Suppressor macrophage treated with lipopolysaccharide for 1 hour (primary cell): ENCODE measurements at regions not wholly inside any gene's neighbourhood (a gene's known extent, or its start where the extent isn't known, plus 50 kb on each side); places are given as distances from the start of the nearest gene placed in this dataset.
A peak's percentile ranks its signal among the peaks of the same experiment; 100 is the strongest.

Experiments used
- DNase-seq, 3 donors: peaks; one replicate each; pipeline ENCODE4 v3.0.0-alpha.2; 2020 to 2022

GRCh38 chr2:111703759-111704158 is 180.2 kb downstream of the ANAPC1 start:
- DNase-seq, result no peak

DNA sequence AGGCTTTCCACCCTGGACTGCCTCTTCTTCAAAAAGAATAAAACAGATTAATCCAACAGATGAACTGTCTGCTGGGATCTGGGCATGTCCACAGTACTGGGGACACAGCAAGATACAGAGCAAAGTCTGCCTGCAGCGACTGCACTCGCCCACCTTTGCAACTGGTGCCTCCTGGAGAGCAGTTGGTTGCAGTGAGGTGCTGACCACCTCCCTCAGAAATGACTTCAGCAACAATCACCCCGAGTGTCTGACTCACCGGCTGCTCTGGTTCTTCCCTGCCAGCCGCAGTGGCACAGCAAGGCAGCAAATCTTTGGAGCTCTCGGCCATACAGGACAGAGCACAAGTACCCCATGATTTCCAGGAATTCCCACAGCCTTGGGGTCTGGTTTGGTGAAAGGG is 179.7 kb downstream of the ANAPC1 start:
- DNase-seq, result peak; percentile 84 to 88 (median 87)

DNA sequence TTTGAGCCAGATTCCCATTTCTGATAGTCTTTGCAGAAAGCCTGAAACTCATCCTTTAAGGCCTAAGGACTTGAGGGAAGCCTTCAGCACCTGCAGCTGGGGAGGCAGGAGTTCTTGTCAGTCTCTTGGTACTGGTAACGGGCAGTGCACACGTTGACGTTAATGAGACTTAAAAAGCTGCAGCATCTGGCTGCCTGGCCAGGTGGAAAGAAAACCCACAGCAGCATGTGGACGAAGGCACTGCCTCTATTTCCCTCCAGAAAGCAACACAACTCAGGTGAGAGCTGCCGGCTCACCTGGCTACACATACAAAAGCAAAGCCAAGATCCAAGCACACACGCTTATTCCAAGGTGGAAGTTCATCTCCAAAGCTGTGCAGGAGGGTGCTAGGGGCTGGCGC is 178.8 kb downstream of the ANAPC1 start:
- DNase-seq, result no peak

DNA sequence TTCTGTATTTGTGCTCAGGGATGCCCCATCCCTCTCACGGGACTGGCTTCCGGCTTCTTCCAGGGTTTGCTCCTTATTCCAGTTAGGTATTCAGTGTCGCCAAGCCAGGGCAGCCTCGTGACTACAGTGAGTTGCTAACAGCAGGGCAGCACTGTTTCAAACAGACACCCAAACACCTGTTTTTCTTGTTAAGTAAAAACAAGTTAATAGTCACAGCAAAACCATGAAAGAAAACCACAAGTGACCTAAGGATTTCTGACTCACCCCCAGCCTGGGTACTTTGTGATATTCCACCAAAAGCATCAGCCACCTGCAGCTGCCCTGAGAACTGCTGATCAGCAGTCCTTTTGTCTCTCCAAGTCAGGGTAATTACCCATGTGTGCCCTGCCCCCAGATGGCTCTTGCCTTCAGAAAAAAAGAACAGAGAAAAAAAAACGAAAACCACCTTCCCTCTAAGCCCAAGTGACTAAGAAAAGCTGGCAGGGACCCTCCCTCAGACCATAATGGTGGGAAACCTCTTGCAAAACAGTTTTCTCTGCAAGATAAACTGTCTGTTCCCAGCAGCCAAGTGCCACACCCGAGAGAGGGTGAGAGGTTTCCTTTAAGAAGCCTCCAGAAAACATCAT is 178.2 kb downstream of the ANAPC1 start:
- DNase-seq, result peak; percentile 44 to 63 (median 52)

- no peak for DNase-seq
Measured at GRCh38 chr2:111706481-111707001, 177.5 kb downstream of the ANAPC1 start.

GRCh38 chr2:111707700-111708099 is 176.3 kb downstream of the ANAPC1 start:
- DNase-seq, result no peak

DNA sequence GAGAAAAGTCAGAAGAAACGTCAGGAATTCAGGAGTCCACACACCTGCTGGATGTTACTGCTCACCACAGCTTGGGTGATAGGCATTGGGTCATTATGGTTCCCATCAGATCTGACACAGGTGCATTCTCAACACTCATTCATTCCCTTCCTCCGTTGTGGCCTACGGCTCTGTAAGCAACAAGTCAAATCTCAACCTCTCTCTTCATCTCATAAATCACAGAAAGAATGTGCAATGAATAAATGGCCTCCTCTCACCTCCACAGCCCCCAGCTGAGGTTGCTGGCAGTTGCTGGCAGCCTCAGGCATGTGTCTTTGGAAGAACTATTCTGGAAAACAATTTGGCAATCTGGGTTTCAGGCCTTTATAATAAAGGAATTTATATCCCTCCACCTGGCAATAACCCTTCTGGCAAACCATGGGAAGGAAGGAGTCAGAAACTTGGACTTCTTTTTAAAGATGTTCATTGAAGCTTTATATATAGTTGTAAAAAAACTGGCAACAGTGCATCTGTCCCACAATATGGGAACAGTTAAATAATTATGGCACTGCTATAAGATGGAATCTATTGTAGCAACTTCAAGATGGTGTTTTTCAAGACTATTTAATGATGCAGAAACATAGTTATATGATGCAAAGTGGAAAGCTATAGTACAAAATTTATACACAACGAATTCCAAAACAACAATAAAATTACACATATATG is 175.4 kb downstream of the ANAPC1 start:
- DNase-seq, result no peak

GRCh38 chr2:111709321-111709720 is 174.7 kb downstream of the ANAPC1 start:
- DNase-seq, result no peak

DNA sequence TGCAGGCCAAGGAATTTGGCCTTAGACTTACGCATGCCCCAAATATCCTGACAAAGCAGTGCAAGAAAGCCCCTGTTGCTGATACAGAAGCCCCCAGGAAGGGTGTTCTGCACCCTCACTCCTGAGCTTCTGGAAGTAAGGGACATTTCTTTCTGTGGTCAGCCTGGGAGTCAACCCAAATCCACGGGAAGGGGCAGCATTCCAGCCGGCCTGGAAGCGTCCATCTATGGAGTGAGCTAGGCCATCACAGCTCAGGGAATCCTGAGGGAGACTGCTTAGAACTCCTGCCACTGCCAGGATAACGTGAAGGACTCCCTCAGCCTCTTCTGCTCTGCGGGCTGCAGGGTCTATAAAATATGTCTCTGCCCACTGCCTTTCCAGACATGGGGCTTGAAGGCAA is 173.9 kb downstream of the ANAPC1 start:
- no peak for DNase-seq

DNA sequence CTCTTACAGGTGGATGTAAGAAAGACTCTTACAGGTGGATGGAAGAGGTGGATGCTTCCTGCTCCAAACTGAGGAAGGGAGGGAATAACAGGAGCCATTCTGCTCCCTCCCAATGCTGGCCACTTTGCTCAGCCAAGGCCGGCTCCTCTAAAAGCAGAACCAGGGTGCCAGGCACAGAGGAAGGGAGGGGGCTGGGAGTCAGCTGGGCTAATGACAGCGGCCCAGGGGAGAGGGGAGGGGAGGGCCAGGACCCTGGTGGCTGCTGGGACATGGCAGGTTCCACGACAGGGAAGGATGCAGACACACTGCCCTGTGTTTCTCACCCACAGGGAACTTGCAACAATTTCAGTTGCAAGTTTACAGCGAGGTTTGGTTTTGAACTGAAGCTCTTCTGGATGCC is 173.4 kb downstream of the ANAPC1 start:
- peak in 1 of 3 donors; percentile 28 for DNase-seq

DNA sequence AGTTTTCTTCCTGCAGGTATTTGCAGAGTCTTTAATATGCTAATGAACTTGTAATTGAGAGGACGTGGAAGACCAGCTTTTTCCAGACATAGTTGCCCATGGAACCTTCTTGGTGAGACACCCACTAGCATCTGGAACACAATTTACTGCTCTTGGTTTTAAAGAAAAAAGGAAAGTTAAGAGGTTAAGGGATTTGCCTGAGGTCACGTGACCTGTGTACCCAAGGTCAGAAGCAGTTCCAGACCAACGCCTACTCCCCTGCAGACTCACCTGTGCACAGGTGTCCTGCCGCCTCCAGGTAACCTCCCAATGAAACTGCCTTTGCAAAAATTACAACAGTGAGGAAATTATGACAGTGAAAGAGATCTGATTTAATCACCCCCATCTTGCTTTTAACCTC is 172.7 kb downstream of the ANAPC1 start:
- DNase-seq, result no peak

DNA sequence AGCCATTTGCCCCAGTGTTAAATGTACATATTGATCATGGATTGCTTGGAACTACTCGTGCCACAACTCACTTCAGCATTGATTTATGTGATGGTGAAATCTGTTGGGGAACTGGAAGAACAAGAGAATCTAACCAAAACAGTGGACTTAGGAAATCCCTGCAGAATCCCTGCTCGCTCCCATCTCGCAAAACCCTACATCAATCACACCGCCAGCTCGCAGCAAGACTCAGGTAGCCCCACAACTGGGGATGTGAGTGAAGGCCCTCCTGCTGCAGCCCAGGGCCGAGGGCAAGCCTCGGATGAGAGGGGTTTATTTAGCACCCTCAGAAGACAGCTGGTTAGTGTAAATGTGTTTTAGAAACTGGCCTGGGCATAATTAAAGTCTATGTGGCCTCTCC is 171.6 kb downstream of the ANAPC1 start:
- DNase-seq, result no peak

DNA sequence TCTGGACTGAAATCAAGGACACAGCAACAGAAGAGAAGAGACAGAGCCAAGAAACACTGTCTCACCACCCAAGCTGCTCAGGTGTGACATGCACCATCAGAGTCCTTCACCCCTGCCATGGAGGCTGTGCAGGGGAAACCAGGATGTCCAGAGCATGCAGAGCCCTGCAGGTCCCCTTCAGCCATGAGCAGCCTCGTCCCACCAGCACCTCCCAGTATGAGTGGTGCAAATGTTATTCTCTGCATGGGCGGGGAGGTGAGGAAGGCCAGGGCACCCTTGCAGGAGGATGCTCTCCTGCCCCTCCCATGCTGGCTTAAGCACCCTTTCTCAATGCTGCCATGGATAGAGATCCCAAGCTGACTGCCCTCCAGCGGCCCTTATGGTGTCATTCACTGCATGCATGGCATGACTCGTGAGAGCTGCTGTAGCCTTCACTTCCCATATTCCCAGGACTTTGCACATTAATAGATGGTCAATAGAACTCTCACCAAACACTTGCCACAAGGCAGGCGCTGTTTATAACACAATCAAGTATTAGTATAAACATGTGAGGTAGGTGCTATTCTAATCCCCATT is 171.0 kb downstream of the ANAPC1 start:
- peak in 2 of 3 donors; percentile 33 to 46 for DNase-seq

DNA sequence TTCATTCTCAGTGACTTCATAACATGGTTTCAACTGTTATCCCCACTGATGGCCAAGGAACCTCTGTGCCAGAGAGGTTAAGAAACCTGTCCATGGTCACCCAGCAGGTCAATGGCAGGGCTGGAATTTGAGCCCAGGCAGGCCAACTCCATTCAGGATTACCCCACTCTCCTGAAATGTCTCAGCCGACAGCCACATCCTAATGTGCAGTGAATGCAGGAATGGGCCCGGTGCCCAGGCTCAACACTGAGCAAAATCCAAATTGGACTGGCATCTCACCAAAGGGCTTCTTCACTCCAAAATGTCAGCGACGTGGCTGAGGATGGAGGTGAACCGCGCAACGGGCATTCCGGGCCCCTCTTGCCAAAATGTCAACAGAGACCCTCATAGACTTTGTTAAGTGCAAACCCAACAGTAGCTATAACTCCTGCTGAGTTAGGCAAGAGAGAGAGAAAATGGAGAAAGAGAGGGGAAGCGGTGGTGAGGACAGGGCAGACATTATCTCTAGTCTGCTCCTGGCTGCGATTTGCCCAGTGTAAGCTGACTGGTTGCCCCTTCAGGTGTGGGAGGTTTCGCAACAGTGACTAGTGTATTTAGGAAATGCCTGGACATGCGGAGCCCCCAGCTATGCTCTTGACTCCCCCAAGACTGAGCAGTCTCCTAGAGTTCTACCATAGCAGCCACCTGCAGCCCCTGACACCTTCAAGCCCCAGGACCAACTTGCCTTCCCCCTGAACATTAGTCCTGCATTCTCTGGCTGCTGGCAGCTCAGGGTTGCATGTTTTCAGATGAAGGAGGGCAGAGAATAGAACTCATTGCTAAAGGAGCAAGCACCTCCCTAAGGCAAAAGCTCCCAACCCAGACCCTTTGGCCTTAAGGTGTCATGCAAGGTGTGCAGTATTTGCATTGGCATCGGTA is 167.7 kb downstream of the ANAPC1 start:
- peak in 1 of 3 donors; percentile 4 for DNase-seq

DNA sequence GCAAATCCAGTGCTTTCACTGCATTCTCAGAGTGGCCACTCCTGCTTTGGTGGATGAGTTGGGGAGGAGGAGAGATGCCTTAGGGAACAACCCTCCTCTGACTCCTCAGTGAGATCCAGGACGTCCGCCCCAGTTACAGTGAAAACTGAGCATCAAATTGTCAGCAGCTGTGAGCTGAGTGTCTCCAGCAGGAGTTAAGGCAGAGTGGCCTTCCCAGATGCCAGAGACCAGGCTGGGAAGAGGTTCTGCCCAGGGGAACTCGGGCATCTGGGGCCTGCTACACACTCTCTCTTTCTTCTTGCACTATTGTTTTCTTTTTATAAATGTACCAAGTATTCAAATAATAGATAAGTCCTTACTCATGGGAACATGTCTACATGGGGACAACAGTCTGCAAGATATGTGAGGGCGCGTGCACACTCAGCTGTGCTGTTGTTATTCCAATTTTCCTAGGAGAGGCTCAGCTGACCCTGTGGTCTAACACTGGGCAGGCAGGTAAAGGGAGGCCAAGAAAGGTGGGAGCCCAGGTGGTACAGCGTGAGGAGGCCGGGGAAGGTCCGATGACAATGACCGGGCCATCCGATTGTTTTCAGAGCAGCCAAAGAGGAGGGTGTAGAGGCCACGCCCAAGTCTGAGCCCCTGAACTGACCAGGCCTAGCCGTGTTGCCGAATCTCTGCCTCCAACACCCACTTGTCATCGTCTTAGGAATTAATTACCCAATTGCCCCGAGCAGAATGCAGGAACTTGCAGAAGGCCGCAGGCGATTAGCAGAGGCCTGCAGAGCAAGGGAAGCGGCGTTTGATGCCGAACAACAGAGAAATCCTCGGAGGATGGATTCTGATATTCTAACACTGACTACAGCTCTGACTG is 166.9 kb downstream of the ANAPC1 start:
- DNase-seq, result peak in 1 of 3 donors; percentile 3
